ENCODE measurements at regions not wholly inside any gene's neighbourhood (a gene's known extent, or its start where the extent isn't known, plus 50 kb on each side); places are given as distances from the start of the nearest gene placed in this dataset.
"Not testable (repeated sequence)": the region's sequence is repeated elsewhere in the genome, so short reads cannot be mapped to it uniquely, and the experiment has no call there.

DNA sequence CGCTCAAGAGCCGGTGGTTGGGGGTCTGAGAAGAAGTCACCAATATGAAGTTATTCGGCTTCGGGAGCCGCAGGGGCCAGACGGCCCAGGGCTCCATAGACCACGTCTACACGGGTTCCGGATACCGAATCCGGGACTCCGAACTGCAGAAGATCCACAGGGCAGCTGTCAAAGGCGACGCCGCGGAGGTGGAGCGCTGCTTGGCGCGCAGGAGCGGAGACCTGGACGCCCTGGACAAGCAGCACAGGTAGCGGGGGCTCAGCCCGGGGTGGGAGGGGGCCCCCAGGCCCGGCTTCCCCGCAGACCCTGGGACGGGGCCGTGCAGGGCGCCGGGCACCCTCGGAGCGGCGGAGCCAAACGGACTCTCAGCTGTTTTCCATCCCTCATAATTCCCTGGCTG lies 867.9 kb downstream of the SPATA31A1 start:
- TF ChIP-seq, protein P1, sequence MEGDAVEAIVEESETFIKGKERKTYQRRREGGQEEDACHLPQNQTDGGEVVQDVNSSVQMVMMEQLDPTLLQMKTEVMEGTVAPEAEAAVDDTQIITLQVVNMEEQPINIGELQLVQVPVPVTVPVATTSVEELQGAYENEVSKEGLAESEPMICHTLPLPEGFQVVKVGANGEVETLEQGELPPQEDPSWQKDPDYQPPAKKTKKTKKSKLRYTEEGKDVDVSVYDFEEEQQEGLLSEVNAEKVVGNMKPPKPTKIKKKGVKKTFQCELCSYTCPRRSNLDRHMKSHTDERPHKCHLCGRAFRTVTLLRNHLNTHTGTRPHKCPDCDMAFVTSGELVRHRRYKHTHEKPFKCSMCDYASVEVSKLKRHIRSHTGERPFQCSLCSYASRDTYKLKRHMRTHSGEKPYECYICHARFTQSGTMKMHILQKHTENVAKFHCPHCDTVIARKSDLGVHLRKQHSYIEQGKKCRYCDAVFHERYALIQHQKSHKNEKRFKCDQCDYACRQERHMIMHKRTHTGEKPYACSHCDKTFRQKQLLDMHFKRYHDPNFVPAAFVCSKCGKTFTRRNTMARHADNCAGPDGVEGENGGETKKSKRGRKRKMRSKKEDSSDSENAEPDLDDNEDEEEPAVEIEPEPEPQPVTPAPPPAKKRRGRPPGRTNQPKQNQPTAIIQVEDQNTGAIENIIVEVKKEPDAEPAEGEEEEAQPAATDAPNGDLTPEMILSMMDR (IDR thresholded peaks at IDR 0.05; ENCODE audit: insufficient read depth, low read length, poor library complexity, severe bottlenecking): not testable (repeated sequence)
- not testable (repeated sequence) for TF ChIP-seq EZH2phosphoT487 (conservative IDR thresholded peaks at IDR 0.05; ENCODE audit: low read length)
